OCI-LY7 (cell line): ENCODE measurements at regions not wholly inside any gene's neighbourhood (a gene's known extent, or its start where the extent isn't known, plus 50 kb on each side); places are given as distances from the start of the nearest gene placed in this dataset.

Experiments used
- BruUV-seq: library from RNA; stranded (reverse); fragments of 400-500 nt; replicated peaks from 2 replicates; lab custom pipeline; 2021; lab: Mats Ljungman, UMichigan
- CTCF ChIA-PET: fragments of 300-600 bp; sonication (Branson Sonifier 250); formaldehyde crosslinking; loops from one replicate; lab custom pipeline; 2022; ENCODE audit warnings: antibody characterized with exemption; ENCODE audit not compliant: unreplicated experiment; lab: Charles Lee
- POLR2A ChIA-PET: fragments of 300-600 bp; sonication (Branson Sonifier 250); formaldehyde crosslinking; loops from one replicate; lab custom pipeline; 2022; ENCODE audit warnings: antibody characterized with exemption; lab: Charles Lee
- DNase-seq: peaks from one replicate; pipeline ENCODE4 v3.0.0-alpha.2; 2015; ENCODE audit warnings: low spot score
- H2AFZ ChIP-seq: fragments of 200-600 bp; sonication (generic), shearing (Covaris generic); 2 replicates; pipeline ENCODE4 v1.6.1; 2014; ENCODE audit warnings: mild to moderate bottlenecking, antibody characterized with exemption, low read length, moderate library complexity
- H3K27ac ChIP-seq: fragments of 200-600 bp; sonication (generic); 2 replicates; pipeline ENCODE4 v1.5.1; 2014; ENCODE audit warnings: mixed run types, low read depth, mild to moderate bottlenecking, moderate library complexity, low read length, inconsistent platforms; ENCODE audit not compliant: poor library complexity, severe bottlenecking
- H3K36me3 ChIP-seq: fragments of 200-600 bp; sonication (generic); 2 replicates; pipeline ENCODE4 v1.6.1; 2014; ENCODE audit warnings: mild to moderate bottlenecking, antibody characterized with exemption, low read length, moderate library complexity, mixed read lengths; ENCODE audit not compliant: insufficient read depth
- H3K4me1 ChIP-seq: fragments of 200-600 bp; sonication (generic); 2 replicates; pipeline ENCODE4 v1.5.1; 2014; ENCODE audit warnings: mild to moderate bottlenecking, low read length; ENCODE audit not compliant: insufficient read depth, poor library complexity, severe bottlenecking
- H3K4me2 ChIP-seq: fragments of 200-600 bp; sonication (generic); 2 replicates; pipeline ENCODE4 v1.6.1; 2014; ENCODE audit warnings: mild to moderate bottlenecking, low read length
- H3K4me3 ChIP-seq: fragments of 200-600 bp; sonication (generic); 2 replicates; pipeline ENCODE4 v1.5.1; 2014; ENCODE audit warnings: mild to moderate bottlenecking, low read depth, low read length; ENCODE audit not compliant: poor library complexity, severe bottlenecking
- H3K79me2 ChIP-seq: fragments of 200-600 bp; sonication (generic); 2 replicates; pipeline ENCODE4 v1.6.1; 2016; ENCODE audit warnings: low read depth, mild to moderate bottlenecking, low read length, moderate library complexity, mixed read lengths; ENCODE audit not compliant: insufficient read depth
- H3K9me2 ChIP-seq: fragments of 200-600 bp; sonication (generic); 2 replicates; pipeline ENCODE4 v1.6.1; 2016; ENCODE audit warnings: mild to moderate bottlenecking, low read length, mixed read lengths; ENCODE audit not compliant: insufficient read depth
- H3K9me3 ChIP-seq: fragments of 200-600 bp; sonication (generic); 2 replicates; pipeline ENCODE4 v1.6.1; 2014; ENCODE audit warnings: mild to moderate bottlenecking, mixed run types, low read length, mixed read lengths
- H4K20me1 ChIP-seq: fragments of 200-600 bp; sonication (generic); 2 replicates; pipeline ENCODE4 v1.6.1; 2014; ENCODE audit warnings: mild to moderate bottlenecking, antibody characterized with exemption, low read length, moderate library complexity, mixed read lengths; ENCODE audit not compliant: insufficient read depth
- CTCF ChIP-seq: fragments of 200-600 bp; sonication (generic); conservative IDR thresholded peaks from 2 replicates; pipeline ENCODE4 v1.5.1; 2014; ENCODE audit warnings: mild to moderate bottlenecking, antibody characterized with exemption, low read length, moderate library complexity, mixed read lengths
- EZH2phosphoT487 ChIP-seq: fragments of 200-600 bp; sonication (generic); IDR thresholded peaks from 2 replicates; pipeline ENCODE4 v1.6.1; 2018; ENCODE audit warnings: low read depth, borderline replicate concordance, mild to moderate bottlenecking, mixed run types, antibody characterized with exemption, low read length, moderate library complexity, mixed read lengths
- intact Hi-C: fragments of 100-400 bp; cut with micrococcal nuclease; formaldehyde crosslinking; loops from one replicate; pipeline ENCODE4 v1.10.0; 2022; ENCODE audit not compliant: unreplicated experiment

- intact Hi-C loops: no loop called here
- no peaks in the 10 kb centered on the region for H4K20me1 ChIP-seq
- H3K4me3 ChIP-seq: no peak overlapping the region
- no peaks in the 10 kb centered on the region for H3K9me3 ChIP-seq
- CTCF ChIA-PET: no interaction called here
- no peaks in the 10 kb centered on the region for H3K9me2 ChIP-seq
- POLR2A ChIA-PET: no interaction called here
- H3K79me2 ChIP-seq: no peaks in the 10 kb centered on the region
- TF ChIP-seq EZH2phosphoT487: no peak
- no peak overlapping the region for H2AFZ ChIP-seq
- no peaks in the 10 kb centered on the region for H3K36me3 ChIP-seq
- H3K27ac ChIP-seq: no peak overlapping the region
- no peaks in the 10 kb centered on the region for H3K4me1 ChIP-seq
- H3K4me2 ChIP-seq: no peak overlapping the region
- no TSS peak for BruUV-seq
- no peak for DNase-seq
These were observed 205.7 kb upstream of the RIOK2 start for GRCh38 chr5:97388794-97389193.

GRCh38 chr5:97400537-97400936, 217.5 kb upstream of the RIOK2 start:
- POLR2A ChIA-PET: no interaction called here
- Histone ChIP-seq H3K9me2 (no peaks in the 10 kb centered on the region), H3K36me3 (no peaks in the 10 kb centered on the region), H3K27ac (no peak overlapping the region), H2AFZ (no peak overlapping the region), H3K4me3 (no peak overlapping the region), H3K4me1 (no peaks in the 10 kb centered on the region), H3K4me2 (no peak overlapping the region), H4K20me1 (no peaks in the 10 kb centered on the region), H3K79me2 (no peaks in the 10 kb centered on the region), H3K9me3 (no peaks in the 10 kb centered on the region)
- CTCF ChIA-PET: no interaction called here
- BruUV-seq: no TSS peak
- intact Hi-C loops: no loop called here
- no peak for TF ChIP-seq EZH2phosphoT487
- no peak for TF ChIP-seq CTCF
- no peak for DNase-seq

- no peaks in the 10 kb centered on the region for H3K9me2 ChIP-seq
- H3K4me2 ChIP-seq: no peak overlapping the region
- no peaks in the 10 kb centered on the region for H3K79me2 ChIP-seq
- no peaks in the 10 kb centered on the region for H4K20me1 ChIP-seq
- ChIA-PET CTCF (no interaction called here), POLR2A (no interaction called here)
- no TSS peak for BruUV-seq
- H3K27ac ChIP-seq: no peak overlapping the region
- no peaks in the 10 kb centered on the region for H3K9me3 ChIP-seq
- TF ChIP-seq CTCF (no peak), EZH2phosphoT487 (no peak)
- H3K4me3 ChIP-seq: no peak overlapping the region
- no peaks in the 10 kb centered on the region for H3K36me3 ChIP-seq
- H3K4me1 ChIP-seq: no peaks in the 10 kb centered on the region
- no peak for DNase-seq
- no peak overlapping the region for H2AFZ ChIP-seq
- intact Hi-C loops: no loop called here
These were observed 222.9 kb upstream of the RIOK2 start for GRCh38 chr5:97405941-97406340.
